IMR-90 (cell line): ENCODE measurements at regions not wholly inside any gene's neighbourhood (a gene's known extent, or its start where the extent isn't known, plus 50 kb on each side); places are given as distances from the start of the nearest gene placed in this dataset.

Source experiments
- ATAC-seq: fragments of 200-7000 bp; cut with Tn5 transposase; 2 replicates; pipeline ENCODE4 v1.9.1; 2020; ENCODE audit warnings: low read depth, mild to moderate bottlenecking, moderate library complexity
- BruUV-seq: library from RNA; stranded (reverse); fragments of 400-500 nt; replicated peaks from 2 replicates; lab custom pipeline; 2021; lab: Mats Ljungman, UMichigan
- CTCF ChIA-PET: fragments of 300-600 bp; formaldehyde crosslinking; extraction: SDS; loops from one replicate; lab custom pipeline; 2021; ENCODE audit warnings: antibody characterized with exemption; lab: Yijun Ruan, JAX
- POLR2A ChIA-PET: fragments of 300-600 bp; sonication (Branson Sonifier 250); formaldehyde crosslinking; loops from one replicate; lab custom pipeline; 2022; ENCODE audit warnings: antibody characterized with exemption; ENCODE audit not compliant: unreplicated experiment; lab: Charles Lee
- DNase-seq: peaks from one replicate; pipeline ENCODE4 v3.0.0; 2013
- H2AFZ ChIP-seq: replicated peaks from 2 replicates; pipeline ENCODE3; 2013; ENCODE audit warnings: low read length, mild to moderate bottlenecking; ENCODE audit not compliant: poor library complexity
- H2AK5ac ChIP-seq: 2 replicates; pipeline ENCODE4 v1.6.1; 2013; ENCODE audit warnings: low read depth, low read length, inconsistent platforms
- H2AK9ac ChIP-seq: replicated peaks from 2 replicates; pipeline ENCODE3; 2013; ENCODE audit warnings: mild to moderate bottlenecking, low read depth, low read length, moderate library complexity; ENCODE audit not compliant: poor library complexity
- H2BK120ac ChIP-seq: 2 replicates; pipeline ENCODE4 v1.6.1; 2013; ENCODE audit warnings: low read depth, low read length, inconsistent platforms
- H2BK15ac ChIP-seq: 3 replicates; pipeline ENCODE4 v1.6.1; 2013; ENCODE audit warnings: low read depth, low read length, inconsistent platforms
- H2BK20ac ChIP-seq: 2 replicates; pipeline ENCODE4 v1.6.1; 2013; ENCODE audit warnings: low read depth, mild to moderate bottlenecking, inconsistent platforms, low read length, moderate library complexity
- H2BK5ac ChIP-seq: 2 replicates; pipeline ENCODE4 v1.6.1; 2013; ENCODE audit warnings: mild to moderate bottlenecking, low read depth, low read length, inconsistent platforms; ENCODE audit not compliant: poor library complexity, severe bottlenecking
- H3K14ac ChIP-seq: replicated peaks from 2 replicates; pipeline ENCODE4 v1.6.1; 2013; ENCODE audit warnings: low read depth, low read length, inconsistent platforms
- H3K18ac ChIP-seq: 2 replicates; pipeline ENCODE4 v1.6.1; 2013; ENCODE audit warnings: low read depth, low read length, control low read depth
- H3K23ac ChIP-seq: 2 replicates; pipeline ENCODE4 v1.6.1; 2013; ENCODE audit warnings: low read depth, low read length, inconsistent platforms
- H3K27ac ChIP-seq: 2 replicates; pipeline ENCODE4 v1.5.1; 2013; ENCODE audit warnings: mild to moderate bottlenecking, control low read depth, low read length; ENCODE audit not compliant: insufficient read depth
- H3K27me3 ChIP-seq: 2 replicates; pipeline ENCODE4 v1.6.1; 2013; ENCODE audit warnings: low read length; ENCODE audit not compliant: control insufficient read depth, insufficient read depth
- H3K36me3 ChIP-seq: 2 replicates; pipeline ENCODE4 v1.6.1; 2013; ENCODE audit warnings: low read length, mixed read lengths; ENCODE audit not compliant: control insufficient read depth, insufficient read depth
- H3K4ac ChIP-seq: 2 replicates; pipeline ENCODE4 v1.6.1; 2013; ENCODE audit warnings: low read depth, low read length, inconsistent platforms
- H3K4me1 ChIP-seq: 2 replicates; pipeline ENCODE4 v1.6.1; 2013; ENCODE audit warnings: low read length, mixed read lengths; ENCODE audit not compliant: control insufficient read depth, insufficient read depth
- H3K4me2 ChIP-seq: 2 replicates; pipeline ENCODE4 v1.6.1; 2013; ENCODE audit warnings: low read depth, mild to moderate bottlenecking, control low read depth, low read length, moderate library complexity
- H3K4me3 ChIP-seq: 2 replicates; pipeline ENCODE4 v1.5.1; 2013; ENCODE audit warnings: low read depth, mild to moderate bottlenecking, control low read depth, low read length, moderate library complexity; ENCODE audit not compliant: insufficient read depth
- H3K56ac ChIP-seq: 2 replicates; pipeline ENCODE4 v1.6.1; 2013; ENCODE audit warnings: low read length, inconsistent platforms; ENCODE audit not compliant: insufficient read depth; ENCODE audit errors: extremely low read depth
- H3K79me1 ChIP-seq, 2 experiments: 2 replicates each; pipeline ENCODE4 v1.6.1; 2013; ENCODE audit warnings: low read length in 2 of 2, inconsistent platforms in 1 of 2, low read depth in 1 of 2
- H3K9ac ChIP-seq: 2 replicates; pipeline ENCODE4 v1.6.1; 2013; ENCODE audit warnings: low read depth, low read length, control low read depth
- H3K9me1 ChIP-seq: 2 replicates; pipeline ENCODE4 v1.6.1; 2013; ENCODE audit warnings: low read length, inconsistent platforms; ENCODE audit not compliant: insufficient read depth
- H3K9me3 ChIP-seq: 2 replicates; pipeline ENCODE4 v1.6.1; 2013; ENCODE audit warnings: low read length; ENCODE audit not compliant: control insufficient read depth, insufficient read depth
- H4K20me1 ChIP-seq: 2 replicates; pipeline ENCODE4 v1.6.1; 2013; ENCODE audit warnings: low read length, inconsistent platforms; ENCODE audit not compliant: insufficient read depth
- H4K5ac ChIP-seq: 2 replicates; pipeline ENCODE4 v1.6.1; 2013; ENCODE audit warnings: mild to moderate bottlenecking, low read depth, low read length, control low read depth
- H4K8ac ChIP-seq, 2 experiments: 2 replicates each; pipeline ENCODE4 v1.6.1; 2013; ENCODE audit warnings: low read depth in 2 of 2, low read length in 2 of 2, control low read depth in 1 of 2, inconsistent platforms in 1 of 2
- H4K91ac ChIP-seq: 2 replicates; pipeline ENCODE4 v1.6.1; 2013; ENCODE audit warnings: low read depth, low read length, inconsistent platforms; ENCODE audit not compliant: insufficient read depth
- BHLHE40 ChIP-seq: fragments of 150-350 bp; IDR thresholded peaks from 2 replicates; pipeline ENCODE4 v1.6.1; 2016; ENCODE audit warnings: mild to moderate bottlenecking, low read depth, low read length
- CEBPB ChIP-seq: IDR thresholded peaks from 2 replicates; pipeline ENCODE4 v1.6.1; 2012; ENCODE audit warnings: low read depth, low read length, improper control_type of control experiment
- CHD1 ChIP-seq: IDR thresholded peaks from 2 replicates; pipeline ENCODE4 v1.6.1; 2012; ENCODE audit warnings: low read depth, low read length, improper control_type of control experiment
- ELK1 ChIP-seq: fragments of 150-350 bp; IDR thresholded peaks from 2 replicates; pipeline ENCODE4 v1.6.1; 2016; ENCODE audit warnings: low read depth, mild to moderate bottlenecking, low read length, moderate library complexity, borderline replicate concordance
- FOS ChIP-seq: fragments of 150-350 bp; IDR thresholded peaks from 2 replicates; pipeline ENCODE4 v1.6.1; 2016; ENCODE audit warnings: low read depth, low read length
- MAFK ChIP-seq: IDR thresholded peaks from 2 replicates; pipeline ENCODE4 v1.6.1; 2012; ENCODE audit warnings: low read depth, low read length, improper control_type of control experiment
- MAZ ChIP-seq: IDR thresholded peaks from 2 replicates; pipeline ENCODE4 v1.6.1; 2012; ENCODE audit warnings: low read depth, mild to moderate bottlenecking, low read length, improper control_type of control experiment, moderate library complexity, borderline replicate concordance
- MXI1 ChIP-seq: IDR thresholded peaks from 2 replicates; pipeline ENCODE4 v1.6.1; 2012; ENCODE audit warnings: low read depth, mild to moderate bottlenecking, low read length, moderate library complexity, borderline replicate concordance
- NFE2L2 ChIP-seq: fragments of 150-350 bp; IDR thresholded peaks from 2 replicates; pipeline ENCODE4 v1.6.1; 2016; ENCODE audit warnings: low read depth, mild to moderate bottlenecking, low read length
- POLR2A ChIP-seq: IDR thresholded peaks from 2 replicates; pipeline ENCODE4 v1.6.1; 2012; ENCODE audit warnings: mild to moderate bottlenecking, low read depth, low read length
- RAD21 ChIP-seq: IDR thresholded peaks from 2 replicates; pipeline ENCODE4 v1.6.1; 2012; ENCODE audit warnings: low read length, improper control_type of control experiment
- RCOR1 ChIP-seq: IDR thresholded peaks from 2 replicates; pipeline ENCODE4 v1.6.1; 2012; ENCODE audit warnings: mild to moderate bottlenecking, low read length, improper control_type of control experiment; ENCODE audit not compliant: insufficient replicate concordance
- RFX5 ChIP-seq: IDR thresholded peaks from 2 replicates; pipeline ENCODE4 v1.8.0; 2012; ENCODE audit warnings: low read depth, mild to moderate bottlenecking, low read length, moderate library complexity
- SMC3 ChIP-seq: fragments of 150-350 bp; IDR thresholded peaks from 2 replicates; pipeline ENCODE4 v1.6.1; 2016; ENCODE audit warnings: low read depth, mild to moderate bottlenecking, antibody characterized with exemption, low read length, moderate library complexity
- WGBS, 2 experiments: methylation state at CpG; one replicate each; pipeline versions ENCODE4 v1.1.5 to v1.1.7; 2013; ENCODE audit warnings: missing lambda C conversion rate in 2 of 2; ENCODE audit not compliant: insufficient read length in 1 of 2; ENCODE audit errors: extremely low coverage in 2 of 2; 5-methylcytosine and 5-hydroxymethylcytosine counted together
- dilution Hi-C: fragments of 300-500 bp; cut with HindIII; formaldehyde crosslinking; loops from one replicate; pipeline ENCODE4 v1.14.3; 2018; ENCODE audit warnings: low sequenced_read_pairs; ENCODE audit not compliant: unreplicated experiment
- in situ Hi-C: fragments of 300-500 bp; cut with MboI; formaldehyde crosslinking; loops from 3 replicates; pipeline ENCODE4 v1.14.3; 2019; ENCODE audit warnings: low sequenced_read_pairs, inconsistent platforms, mixed read lengths
- intact Hi-C: fragments of 100-400 bp; cut with micrococcal nuclease; formaldehyde crosslinking; loops from 2 replicates; pipeline ENCODE4 v1.10.0; 2022
- TF ChIP-seq, protein P1 (sequence below): fragments of 150-350 bp; IDR thresholded peaks from 2 replicates; pipeline ENCODE4 v1.6.1; 2017; ENCODE audit warnings: mild to moderate bottlenecking, antibody characterized with exemption, low read length, low read depth
- TF ChIP-seq, protein P2 (sequence below): conservative IDR thresholded peaks from 2 replicates; pipeline ENCODE4 v1.5.1; 2012; ENCODE audit warnings: mild to moderate bottlenecking, low read depth, low read length, improper control_type of control experiment

DNA sequence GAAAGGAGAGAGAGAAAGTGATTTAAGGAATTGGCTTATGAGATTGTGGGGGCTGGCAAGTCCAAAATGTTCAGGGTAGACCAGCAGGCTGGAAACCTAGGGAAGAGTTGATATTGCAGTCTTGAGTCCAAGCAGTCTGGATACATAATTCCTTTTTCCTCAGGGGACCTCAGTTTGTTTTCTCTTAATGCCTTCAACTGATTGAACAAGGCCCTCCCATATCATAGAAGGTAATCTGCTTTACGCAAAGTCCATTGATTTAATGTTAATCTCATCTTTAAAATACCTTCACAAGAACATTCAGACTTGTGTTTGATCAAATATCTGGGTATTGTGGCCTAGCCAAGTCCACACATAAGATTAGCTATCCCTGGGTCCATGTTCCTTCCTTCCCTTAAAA lies 494.7 kb downstream of the INSC start:
- no peak overlapping the region for H2BK5ac ChIP-seq
- POLR2A ChIA-PET = no interaction called here

More for the DNA sequence above, 494.7 kb downstream of the INSC start:
- in situ Hi-C loops (no loop called here), intact Hi-C loops (no loop called here), dilution Hi-C loops (no loop called here)
- CTCF ChIA-PET = no interaction called here
- Histone ChIP-seq H4K5ac (no peak overlapping the region), H4K91ac (no peak overlapping the region), H2BK120ac (no peak overlapping the region), H3K56ac (no peak overlapping the region), H3K27ac (no peak overlapping the region), H3K4ac (no peak overlapping the region), H3K14ac (no peak overlapping the region), H3K9ac (no peak overlapping the region), H3K36me3 (no peaks in the 10 kb centered on the region), H3K9me1 (no peaks in the 10 kb centered on the region), H3K4me3 (no peak overlapping the region), H2AFZ (no peak overlapping the region), H4K20me1 (no peaks in the 10 kb centered on the region), H2AK9ac (no peak overlapping the region), H3K27me3 (peaks cover 31% of the 10 kb centered on the region), H3K23ac (no peak overlapping the region), H2AK5ac (no peak overlapping the region), H3K4me2 (no peak overlapping the region), H2BK20ac (no peak overlapping the region), H3K9me3 (no peaks in the 10 kb centered on the region), H3K18ac (no peak overlapping the region), H3K4me1 (no peaks in the 10 kb centered on the region; the same call in 1 of the 2 replicates), H2BK15ac (no peak overlapping the region), H3K79me1 (no peaks in the 10 kb centered on the region), H4K8ac (no peak overlapping the region)
- TF ChIP-seq MAFK (no peak), RCOR1 (no peak), RFX5 (no peak), MXI1 (no peak), BHLHE40 (no peak), SMC3 (no peak), CEBPB (no peak), POLR2A (no peak), FOS (no peak), NFE2L2 (no peak), ELK1 (no peak), RAD21 (no peak), MAZ (no peak), CHD1 (no peak)
- TF ChIP-seq, protein P1, sequence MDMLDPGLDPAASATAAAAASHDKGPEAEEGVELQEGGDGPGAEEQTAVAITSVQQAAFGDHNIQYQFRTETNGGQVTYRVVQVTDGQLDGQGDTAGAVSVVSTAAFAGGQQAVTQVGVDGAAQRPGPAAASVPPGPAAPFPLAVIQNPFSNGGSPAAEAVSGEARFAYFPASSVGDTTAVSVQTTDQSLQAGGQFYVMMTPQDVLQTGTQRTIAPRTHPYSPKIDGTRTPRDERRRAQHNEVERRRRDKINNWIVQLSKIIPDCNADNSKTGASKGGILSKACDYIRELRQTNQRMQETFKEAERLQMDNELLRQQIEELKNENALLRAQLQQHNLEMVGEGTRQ = no peak
- TF ChIP-seq, protein P2, sequence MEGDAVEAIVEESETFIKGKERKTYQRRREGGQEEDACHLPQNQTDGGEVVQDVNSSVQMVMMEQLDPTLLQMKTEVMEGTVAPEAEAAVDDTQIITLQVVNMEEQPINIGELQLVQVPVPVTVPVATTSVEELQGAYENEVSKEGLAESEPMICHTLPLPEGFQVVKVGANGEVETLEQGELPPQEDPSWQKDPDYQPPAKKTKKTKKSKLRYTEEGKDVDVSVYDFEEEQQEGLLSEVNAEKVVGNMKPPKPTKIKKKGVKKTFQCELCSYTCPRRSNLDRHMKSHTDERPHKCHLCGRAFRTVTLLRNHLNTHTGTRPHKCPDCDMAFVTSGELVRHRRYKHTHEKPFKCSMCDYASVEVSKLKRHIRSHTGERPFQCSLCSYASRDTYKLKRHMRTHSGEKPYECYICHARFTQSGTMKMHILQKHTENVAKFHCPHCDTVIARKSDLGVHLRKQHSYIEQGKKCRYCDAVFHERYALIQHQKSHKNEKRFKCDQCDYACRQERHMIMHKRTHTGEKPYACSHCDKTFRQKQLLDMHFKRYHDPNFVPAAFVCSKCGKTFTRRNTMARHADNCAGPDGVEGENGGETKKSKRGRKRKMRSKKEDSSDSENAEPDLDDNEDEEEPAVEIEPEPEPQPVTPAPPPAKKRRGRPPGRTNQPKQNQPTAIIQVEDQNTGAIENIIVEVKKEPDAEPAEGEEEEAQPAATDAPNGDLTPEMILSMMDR = no peak
- DNase-seq (no peak), ATAC-seq (no peak)
- WGBS, 2 experiments = no CpG with 5 or more reads among the region's 1 CpG
- BruUV-seq = no TSS peak
